ENCODE measurements at regions not wholly inside any gene's neighbourhood (a gene's known extent, or its start where the extent isn't known, plus 50 kb on each side); places are given as distances from the start of the nearest gene placed in this dataset.

DNA sequence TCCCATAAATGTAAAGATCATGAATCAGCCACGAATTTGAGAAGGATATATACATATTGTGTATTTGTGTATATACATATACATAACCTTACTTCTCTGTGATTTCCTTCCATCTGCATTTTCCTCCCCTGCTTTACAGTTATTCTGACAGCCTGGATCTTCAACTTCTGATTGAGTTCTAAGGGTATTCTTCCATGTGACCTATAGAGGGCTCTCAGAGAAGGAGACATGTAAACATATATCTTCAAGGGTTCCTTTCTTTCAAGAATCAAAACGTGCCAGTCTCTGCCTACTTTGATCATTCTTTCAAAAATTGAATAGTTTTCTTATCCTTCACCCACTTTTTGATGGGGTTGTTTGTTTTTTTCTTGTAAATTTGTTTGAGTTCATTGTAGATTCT lies 453.7 kb upstream of the POT1 start:
- TF ChIP-seq, protein P1, sequence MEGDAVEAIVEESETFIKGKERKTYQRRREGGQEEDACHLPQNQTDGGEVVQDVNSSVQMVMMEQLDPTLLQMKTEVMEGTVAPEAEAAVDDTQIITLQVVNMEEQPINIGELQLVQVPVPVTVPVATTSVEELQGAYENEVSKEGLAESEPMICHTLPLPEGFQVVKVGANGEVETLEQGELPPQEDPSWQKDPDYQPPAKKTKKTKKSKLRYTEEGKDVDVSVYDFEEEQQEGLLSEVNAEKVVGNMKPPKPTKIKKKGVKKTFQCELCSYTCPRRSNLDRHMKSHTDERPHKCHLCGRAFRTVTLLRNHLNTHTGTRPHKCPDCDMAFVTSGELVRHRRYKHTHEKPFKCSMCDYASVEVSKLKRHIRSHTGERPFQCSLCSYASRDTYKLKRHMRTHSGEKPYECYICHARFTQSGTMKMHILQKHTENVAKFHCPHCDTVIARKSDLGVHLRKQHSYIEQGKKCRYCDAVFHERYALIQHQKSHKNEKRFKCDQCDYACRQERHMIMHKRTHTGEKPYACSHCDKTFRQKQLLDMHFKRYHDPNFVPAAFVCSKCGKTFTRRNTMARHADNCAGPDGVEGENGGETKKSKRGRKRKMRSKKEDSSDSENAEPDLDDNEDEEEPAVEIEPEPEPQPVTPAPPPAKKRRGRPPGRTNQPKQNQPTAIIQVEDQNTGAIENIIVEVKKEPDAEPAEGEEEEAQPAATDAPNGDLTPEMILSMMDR (IDR thresholded peaks at IDR 0.05 in 4 of 5, conservative IDR thresholded peaks at IDR 0.05 in 1 of 5): no peak
- no peak for TF ChIP-seq POLR2A (IDR thresholded peaks at IDR 0.05)

Data from gastrocnemius medialis (tissue), 4 donors.